ENCODE measurements at regions not wholly inside any gene's neighbourhood (a gene's known extent, or its start where the extent isn't known, plus 50 kb on each side); places are given as distances from the start of the nearest gene placed in this dataset.
"Not testable (repeated sequence)": the region's sequence is repeated elsewhere in the genome, so short reads cannot be mapped to it uniquely, and the experiment has no call there.

DNA sequence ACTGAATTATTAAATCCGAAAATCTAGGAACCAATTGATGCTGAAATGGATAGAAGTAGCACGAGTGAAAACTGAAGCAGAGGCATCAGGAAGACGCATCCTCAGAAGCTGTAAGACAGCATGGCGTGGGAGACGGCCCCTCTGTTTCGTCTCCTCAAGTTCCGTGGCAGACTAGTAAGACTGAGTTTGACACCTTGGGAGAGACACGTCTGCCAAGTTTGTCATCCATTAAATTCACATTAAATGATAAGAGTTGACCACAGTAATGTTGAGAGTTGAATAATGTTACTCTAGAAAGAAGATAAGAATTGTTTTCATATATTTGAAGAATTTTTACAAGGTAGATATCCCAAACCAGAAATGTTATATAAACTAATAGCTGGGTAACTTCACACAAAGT, 736.1 kb upstream of the FRG1 start:
- DNase-seq: no peak

DNA sequence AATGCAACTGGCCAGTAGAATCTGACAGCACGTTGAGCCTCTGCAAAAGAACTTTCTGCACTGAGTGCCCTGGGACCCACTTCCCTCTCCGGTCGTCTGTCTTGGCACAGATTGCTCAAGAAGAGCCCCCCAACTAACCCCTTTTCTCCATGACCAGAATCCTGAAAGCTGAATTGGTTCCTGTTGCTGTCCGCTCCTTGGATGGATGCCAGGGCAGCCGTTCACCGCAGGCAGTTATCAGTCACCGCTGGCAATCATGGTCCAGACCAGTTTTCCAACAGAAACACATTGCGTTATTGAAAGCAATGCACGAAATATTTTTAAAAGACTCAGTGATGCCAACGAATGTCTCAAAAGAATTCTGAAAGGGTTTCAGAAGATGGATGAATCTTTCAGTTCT, 733.7 kb upstream of the FRG1 start:
- no peak for DNase-seq

DNA sequence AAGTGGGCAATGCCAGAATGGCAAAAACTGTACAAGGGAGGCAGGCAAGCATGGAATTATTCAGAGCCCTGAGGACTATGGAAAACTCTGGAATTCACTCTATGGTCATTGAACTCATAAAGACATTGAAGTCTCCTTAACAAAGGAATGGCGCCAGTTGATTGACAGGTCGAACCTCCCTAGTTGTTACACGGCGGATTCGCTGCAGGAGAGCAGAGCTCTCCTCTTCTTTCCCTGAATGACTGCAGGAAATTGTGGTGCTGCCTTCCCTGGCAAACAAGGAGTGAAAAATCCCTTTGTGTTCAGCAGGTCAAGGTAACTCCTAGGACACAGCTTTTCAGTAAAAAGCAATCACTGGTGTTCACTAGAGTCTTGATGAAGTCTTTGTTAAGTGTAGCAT, 732.8 kb upstream of the FRG1 start:
- DNase-seq: no peak

DNA sequence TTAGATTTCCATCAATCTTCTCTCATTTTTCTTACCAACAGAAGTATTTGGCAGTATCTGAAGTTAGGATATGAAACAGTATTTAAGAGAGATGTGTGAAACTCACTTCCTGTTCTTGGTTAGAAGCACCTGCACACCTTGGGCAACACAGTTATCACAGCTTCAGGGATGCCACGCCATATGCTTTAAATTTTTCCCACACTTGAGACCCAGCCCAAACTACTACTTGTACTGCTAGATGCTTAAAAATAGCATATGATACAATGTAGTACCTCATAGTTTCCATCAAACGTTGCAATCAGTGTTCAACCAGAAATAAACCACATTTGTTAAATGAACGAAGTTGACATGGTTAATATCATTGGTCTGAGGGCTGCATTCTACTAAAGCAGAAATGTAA, 725.1 kb upstream of the FRG1 start:
- DNase-seq: no peak

DNA sequence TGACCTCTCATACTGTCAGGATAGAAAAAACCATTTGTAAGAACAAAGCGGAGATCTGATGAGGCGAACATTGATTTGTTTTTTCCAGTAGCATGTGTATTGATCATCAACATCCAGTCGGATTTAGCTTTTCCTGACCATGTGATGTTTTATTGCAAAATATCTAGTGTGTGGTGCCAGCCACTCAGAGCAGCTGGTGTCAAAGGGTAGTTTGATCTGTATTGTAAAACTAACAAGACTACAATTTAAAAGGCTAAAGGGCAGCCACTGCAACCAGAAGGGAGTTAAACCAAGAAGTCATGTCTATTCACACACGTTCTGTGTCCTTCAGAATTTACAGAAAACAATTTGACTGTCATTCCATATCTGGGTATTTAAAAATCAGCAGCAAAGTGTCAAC, 719.0 kb upstream of the FRG1 start:
- no peak for DNase-seq

DNA sequence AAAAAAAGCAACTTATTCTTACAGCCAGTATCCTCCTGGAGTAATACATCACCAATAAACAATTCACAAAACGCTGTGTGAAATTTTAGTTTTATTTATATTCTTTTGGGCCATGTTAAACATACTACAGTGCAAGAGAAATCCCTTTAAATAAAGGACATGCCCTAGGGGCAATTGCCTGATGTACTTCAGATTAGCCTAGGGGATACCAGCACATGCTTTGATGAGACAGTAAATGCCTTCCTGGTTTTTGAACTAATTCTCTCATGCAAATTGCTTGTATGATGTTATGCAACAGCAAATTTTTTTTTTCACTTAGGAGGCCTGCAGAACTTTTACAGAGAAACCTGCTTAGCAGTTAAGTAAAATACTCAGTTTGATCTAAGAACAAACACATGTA, 711.9 kb upstream of the FRG1 start:
- no peak for DNase-seq

DNA sequence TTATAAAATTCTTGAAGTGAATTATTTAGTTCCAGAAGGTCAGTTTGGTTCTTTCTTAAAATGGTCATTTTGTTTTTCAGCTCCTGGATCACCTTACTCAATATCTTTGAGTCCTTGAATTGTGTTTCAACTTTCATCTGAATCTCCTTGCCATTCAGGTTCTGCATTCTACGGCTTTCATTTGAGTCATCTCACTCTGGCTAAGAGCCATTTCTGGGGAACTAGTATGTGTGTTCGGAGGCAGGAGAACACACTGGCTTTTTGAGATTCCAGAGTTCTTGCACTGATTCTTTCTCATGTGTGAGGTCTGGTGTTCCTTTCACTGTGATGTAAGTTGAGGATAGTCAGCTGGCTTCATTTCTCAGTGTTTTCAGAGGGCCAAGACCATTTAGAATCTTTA, 708.4 kb upstream of the FRG1 start:
- DNase-seq: no peak

DNA sequence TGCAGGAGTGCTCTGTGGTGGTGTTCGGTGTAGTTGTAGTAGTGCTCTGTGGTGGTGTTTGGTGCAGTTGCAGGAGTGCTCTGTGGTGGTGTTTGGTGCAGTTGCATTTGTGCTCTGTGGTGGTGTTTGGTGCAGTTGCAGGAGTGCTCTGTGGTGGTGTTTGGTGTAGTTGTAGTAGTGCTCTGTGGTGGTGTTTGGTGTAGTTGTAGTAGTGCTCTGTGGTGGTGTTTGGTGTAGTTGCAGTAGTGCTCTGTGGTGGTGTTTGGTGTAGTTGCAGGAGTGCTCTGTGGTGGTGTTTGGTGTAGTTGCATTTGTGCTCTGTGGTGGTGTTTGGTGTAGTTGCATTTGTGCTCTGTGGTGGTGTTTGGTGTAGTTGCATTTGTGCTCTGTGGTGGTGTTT, 706.9 kb upstream of the FRG1 start:
- DNase-seq: not testable (repeated sequence)

DNA sequence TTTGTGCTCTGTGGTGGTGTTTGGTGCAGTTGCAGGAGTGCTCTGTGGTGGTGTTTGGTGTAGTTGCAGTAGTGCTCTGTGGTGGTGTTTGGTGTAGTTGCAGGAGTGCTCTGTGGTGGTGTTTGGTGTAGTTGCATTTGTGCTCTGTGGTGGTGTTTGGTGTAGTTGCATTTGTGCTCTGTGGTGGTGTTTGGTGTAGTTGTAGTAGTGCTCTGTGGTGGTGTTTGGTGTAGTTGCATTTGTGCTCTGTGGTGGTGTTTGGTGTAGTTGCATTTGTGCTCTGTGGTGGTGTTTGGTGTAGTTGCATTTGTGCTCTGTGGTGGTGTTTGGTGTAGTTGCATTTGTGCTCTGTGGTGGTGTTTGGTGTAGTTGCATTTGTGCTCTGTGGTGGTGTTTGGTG, 705.7 kb upstream of the FRG1 start:
- not testable (repeated sequence) for DNase-seq

DNA sequence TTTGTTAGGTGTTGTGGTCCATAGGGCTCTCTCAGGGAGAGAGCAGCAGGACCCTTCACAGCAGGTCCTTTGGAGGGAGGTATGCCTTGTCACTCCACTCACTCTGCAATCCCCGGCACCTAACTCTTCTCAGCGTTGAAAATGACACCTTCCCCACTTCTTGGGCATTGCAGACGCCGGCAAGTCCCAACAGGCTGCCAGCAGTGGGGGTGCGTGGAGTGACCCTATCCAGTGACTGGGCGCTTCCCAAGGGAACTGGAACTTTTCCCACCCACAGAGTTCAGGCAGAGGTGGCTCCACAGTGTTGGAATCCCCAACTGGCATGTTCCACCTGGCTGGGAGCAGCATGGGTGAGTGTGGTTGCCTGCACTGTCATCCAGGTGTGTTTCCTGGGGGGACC, 705.1 kb upstream of the FRG1 start:
- DNase-seq: no peak

DNA sequence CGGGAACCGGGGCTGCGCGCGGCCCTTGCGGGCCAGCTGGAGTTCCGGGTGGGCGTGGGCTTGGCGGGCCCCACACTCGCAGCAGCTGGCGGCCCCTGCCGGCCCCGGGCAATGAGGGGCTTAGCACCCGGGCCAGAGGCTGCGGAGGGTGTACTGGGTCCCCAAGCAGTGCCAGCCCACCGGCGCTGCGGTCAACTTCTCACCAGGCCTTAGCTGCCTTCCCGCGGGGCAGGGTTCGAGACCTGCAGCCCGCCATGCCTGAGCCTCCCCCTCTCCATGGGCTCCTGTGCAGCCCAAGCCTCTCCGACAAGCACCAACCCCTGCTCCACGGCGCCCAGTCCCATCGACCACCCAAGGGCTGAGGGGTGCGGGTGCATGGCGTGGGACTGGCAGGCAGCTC, 704.4 kb upstream of the FRG1 start:
- DNase-seq: not testable (repeated sequence)

DNA sequence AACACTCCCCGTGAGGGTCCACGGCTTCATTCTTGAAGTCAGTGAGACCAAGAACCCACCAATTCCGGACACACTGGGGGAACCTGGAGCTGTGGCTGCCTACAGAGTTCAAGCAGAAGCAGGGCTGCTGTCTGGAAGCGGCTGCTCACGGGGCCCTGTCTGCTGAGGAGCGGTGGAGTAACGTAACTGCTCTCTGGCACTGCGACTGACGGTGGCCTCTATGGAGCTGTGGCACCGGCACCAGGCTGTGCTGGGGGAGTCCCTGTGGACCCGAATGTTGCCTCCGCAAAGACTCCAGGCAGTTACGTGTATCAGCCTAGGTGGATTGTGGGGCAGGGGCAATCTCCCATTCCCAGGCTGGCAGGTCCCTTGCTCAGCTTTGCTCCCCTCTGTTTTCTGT, 703.3 kb upstream of the FRG1 start:
- DNase-seq: no peak

DNA sequence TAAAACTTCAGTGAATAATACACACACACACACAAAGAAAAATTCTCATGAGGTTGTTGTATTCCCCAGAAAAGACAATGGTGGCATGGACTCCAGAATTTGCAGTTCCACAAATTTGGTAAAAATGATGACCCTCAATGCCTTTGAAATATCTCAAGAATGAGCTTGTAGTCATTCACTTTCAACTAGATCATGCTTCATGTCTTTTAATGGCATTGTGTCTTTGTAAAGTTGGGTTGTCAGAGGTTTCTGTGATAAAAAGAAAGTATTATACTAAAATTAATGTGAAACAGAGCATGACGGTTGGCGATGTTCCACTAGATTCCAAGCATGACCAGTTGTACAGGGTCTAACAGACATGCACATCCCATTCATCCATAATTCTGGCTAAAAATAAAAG, 685.0 kb upstream of the FRG1 start:
- no peak for DNase-seq

DNA sequence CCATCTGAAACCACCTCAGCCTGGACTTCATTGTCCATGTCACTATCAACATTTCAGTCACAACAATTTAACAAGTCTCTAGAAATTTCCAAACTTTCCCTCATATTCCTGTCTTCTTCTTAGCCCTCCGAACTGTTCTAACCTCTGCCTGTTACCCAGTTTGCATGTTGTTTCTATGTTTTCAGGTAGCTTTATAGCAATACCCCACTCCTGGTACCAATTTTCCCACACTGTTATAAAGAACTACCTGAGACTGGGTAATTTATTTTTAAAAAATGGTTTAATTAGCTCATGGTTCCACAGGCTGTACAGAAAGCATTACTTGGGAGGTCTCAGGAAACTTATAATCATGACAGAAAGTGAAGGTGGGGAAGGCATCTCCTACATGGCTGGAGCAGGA, 679.2 kb upstream of the FRG1 start:
- DNase-seq: no peak

DNA sequence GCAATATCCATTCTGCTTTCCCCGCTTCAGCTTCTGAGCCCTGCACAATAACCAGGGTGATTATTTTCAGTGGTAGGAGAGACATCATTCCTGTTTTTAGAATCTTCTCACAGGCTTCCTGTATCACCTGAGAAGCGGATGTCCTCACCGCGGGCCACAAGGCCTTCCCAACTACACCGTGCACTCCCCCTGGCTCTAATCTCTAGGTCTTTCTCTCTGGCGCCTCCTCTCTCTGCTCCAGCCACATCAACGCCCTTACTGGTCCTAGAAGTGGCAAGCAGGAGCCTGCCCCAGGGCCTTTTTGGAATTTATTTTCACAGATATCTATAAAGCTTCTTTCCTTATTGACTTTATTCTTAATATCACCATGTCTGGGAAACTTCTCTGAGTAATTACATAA, 675.2 kb upstream of the FRG1 start:
- DNase-seq: no peak

DNA sequence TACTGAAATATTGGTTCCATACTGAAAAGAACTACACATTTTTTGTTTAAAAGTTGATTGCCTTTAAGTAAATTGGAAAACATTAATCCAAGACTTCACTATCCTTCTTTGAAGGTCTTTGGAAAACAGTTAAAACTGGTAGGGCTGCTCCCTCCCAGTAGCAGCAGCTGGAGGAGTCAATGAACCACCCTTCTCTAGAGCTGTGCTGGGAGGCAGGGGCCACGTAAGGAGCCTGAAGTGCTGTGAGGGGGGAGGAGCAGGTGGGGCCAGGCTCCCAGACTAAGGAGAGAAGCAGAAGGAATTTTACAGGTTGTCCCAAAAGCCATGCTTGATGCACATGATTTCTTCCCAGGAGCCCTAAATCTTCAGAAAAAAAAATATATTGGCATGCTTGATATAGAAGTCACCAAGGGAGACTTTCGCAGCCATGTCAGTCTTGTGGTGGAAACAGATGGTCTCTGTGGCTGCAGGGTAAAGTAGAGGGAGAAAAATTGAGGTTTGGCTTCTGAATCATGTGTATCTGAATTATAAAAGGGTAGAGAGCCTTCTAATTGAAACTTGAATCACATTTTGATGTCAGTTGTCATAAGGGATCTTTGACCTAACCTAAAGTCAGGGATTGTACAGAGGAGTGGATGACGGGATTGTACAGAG, 673.2 kb upstream of the FRG1 start:
- DNase-seq: no peak

DNA sequence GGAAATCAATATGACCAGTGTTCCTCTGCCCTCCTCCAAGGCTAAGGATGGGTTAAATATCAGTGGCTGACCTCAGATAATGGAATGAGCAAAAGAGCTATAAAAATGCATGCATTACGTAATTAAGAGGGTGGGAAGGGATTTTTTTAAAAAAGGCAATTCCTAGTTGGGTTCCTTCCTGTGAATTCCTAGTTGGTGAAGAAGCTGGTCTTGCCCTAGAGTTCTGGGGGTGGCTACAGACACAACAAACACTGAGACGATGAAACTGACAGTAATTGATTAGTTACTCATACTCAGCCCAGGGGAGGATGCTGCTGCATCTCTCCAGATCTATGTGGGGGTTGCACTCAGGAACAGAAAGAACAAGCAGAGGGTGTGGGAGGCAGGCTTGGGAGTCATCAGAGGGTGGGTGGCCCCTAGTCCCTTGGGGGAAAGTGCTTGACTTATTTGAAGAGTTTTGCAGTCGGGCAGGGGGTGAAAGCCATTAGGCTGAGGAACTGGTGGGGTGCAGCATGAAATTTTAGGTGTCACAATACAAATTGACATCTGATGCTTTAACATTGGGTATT, 662.0 kb upstream of the FRG1 start:
- DNase-seq: no peak

DNA sequence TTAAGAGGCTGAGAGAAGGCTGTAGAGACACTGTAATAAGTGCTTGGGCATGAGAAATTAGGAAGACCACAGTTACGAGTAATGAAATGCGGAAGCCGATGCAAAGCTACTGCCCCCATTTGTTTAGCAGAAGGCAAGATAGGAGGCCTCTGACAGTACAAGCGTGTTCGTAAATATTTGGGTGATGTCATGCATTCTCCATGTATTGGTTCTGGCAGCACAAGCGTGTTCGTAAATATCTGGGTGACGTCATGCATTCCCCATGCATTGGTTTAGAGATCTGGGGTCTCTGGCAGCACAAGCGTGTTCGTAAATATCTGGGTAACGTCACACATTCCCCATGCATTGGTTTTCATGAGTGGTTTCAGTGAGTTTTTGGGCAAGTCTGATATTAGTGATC, 661.5 kb upstream of the FRG1 start:
- no peak for DNase-seq

DNA sequence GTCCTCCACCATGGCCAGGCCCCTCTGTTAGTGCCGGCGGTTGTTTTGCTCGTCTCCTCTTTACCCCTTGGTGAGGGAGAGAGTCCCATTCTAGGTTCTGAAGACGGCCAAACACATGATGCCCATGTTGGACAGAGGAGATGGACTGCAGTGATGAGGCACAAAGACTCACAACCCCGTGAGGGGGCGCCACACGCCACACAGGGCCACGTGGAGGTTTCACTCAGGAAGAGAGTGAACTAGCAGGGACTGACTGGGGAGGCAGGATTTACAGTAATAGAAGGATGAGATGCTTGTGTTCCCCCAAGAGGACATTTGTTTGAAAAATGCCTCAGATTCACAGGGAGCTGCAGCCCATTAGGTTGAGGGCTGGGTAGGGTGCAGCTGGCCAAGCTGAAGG, 655.3 kb upstream of the FRG1 start:
- DNase-seq: no peak

DNA sequence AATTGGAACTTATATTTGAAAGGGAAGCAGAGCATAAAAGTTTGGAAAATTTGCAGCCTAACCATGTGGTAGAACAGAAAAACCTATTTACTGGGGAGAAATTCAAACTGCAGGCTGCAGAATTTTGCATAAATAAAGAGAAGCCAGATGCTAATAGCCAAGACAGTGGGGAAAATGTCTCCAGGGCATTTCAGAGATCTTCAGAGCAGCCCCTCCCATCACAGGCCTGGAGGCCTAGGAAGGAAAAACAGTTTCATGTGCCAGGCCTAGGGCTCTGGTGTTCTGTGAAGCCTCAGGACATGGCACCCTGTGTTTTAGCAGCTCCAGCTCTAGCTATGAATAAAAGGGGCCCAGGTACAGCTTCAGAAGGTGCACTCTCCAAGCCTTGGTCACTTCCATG, 648.7 kb upstream of the FRG1 start:
- DNase-seq: no peak

DNA sequence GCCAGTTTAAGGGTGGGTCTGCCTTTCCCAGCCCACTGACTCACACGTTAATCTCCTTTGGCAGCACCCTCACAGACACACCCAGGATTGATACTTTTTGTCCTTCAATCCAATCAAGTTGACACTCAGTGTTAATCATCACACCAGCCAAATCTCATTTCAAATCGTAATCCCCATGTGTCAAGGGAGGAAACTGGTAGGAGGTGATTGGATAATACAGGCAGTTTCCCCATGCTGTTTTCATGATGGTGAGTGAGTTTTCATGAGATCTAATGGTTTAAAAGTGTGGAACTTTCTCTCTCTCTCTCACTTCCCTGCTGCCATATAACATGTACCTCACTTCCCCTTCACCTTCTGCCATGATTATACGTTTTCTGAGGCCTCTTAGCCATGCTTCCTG, 647.2 kb upstream of the FRG1 start:
- no peak for DNase-seq

DNA sequence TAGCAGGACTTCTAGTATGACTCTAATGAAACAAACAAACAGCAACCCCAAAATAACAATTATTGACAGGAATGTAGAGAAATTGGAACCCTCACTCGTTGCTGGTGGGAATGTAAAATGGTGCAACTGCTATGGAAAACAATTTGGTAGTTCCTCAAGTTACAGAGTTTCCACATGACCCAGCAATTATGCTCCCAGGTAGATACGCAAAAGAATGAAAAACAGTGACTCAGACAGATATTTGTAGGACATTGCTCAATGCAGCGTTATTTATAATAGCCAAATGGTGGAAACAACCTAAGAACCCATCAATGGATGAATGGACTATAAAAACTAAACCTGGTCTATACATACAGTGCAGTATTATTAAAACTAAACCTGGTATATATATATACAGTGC, 646.1 kb upstream of the FRG1 start:
- no peak for DNase-seq

DNA sequence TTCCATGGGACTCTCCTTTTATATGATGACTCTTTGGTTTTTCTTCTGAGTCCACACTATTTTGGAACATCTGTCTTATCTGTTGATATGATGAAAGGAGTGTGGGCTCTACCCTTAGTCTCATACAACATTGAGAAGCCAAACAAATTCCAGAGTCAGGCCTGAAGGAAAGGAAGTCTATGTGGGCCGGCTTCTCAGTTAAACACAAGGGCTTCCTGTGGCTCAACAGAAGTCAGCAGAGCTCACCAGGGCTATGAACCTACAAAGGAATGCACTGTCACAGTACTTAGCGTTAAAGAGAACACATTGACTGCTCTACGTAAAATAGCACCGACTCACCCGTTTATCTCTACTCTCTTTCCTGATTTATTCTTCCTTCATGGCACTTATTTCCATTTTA, 641.0 kb upstream of the FRG1 start:
- no peak for DNase-seq

DNA sequence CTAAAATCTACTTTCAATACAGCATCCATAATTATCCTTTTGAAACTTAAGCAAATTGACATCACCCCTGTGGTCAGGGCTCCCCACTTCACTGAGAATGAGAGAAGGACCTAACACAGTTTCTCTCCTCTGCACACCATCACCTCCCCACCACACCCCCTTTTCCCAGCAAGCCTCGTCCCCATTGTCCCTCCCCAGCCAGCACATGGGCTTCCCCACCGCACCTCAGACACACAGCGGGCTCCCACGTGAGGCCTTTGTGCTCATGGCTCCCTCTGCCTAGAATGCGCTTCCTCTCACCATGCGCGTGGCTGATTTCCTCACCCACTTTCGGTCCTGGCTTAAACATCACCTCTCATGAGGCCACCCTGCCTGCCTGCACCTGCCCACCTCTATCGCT, 639.0 kb upstream of the FRG1 start:
- DNase-seq: no peak

DNA sequence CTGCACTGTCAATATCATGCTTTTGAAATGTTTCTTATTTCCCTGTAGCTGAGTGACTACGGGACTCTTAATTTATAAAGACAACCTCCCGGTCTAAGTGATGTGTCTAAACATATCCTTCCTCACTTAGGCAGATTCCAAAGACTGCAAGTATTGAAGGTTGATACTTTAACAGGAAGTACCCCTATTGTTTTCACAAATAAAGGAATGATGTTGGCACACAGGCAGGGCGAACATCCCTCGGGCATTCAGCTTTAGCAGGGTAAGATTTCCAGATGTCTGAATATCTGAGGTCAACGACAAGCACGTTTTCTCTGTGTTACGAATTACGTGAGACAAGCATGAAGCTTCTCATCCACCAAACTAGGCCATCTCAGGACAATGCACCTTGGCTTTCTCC, 638.0 kb upstream of the FRG1 start:
- no peak for DNase-seq

DNA sequence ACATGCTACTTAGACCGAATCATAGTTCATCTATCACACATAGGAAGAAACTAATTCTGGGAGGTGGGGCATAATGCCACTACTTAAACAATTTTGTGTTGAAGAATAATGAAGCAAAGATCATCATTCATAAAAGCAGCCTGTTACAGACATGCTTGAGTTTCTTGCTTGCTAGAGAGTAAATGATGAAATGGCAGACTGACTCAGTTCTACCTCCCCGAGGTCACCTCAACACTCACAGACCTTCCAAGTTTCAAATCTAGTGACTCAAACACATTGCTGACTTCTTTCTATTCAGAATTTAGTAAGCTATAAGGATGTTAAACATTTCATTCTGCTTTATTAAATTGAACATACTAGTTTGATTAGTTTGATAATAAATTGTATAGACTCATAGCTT, 636.5 kb upstream of the FRG1 start:
- no peak for DNase-seq
